PC-3 (cell line): ENCODE measurements at regions not wholly inside any gene's neighbourhood (a gene's known extent, or its start where the extent isn't known, plus 50 kb on each side); places are given as distances from the start of the nearest gene placed in this dataset.

Experiments
- ATAC-seq: fragments of 200-7000 bp; cut with Tn5 transposase; 2 replicates; pipeline ENCODE4 v1.9.1; 2020; ENCODE audit warnings: mild to moderate bottlenecking, moderate library complexity
- BruUV-seq: library from RNA; stranded (reverse); fragments of 400-500 nt; replicated peaks from 2 replicates; lab custom pipeline; 2021; lab: Mats Ljungman, UMichigan
- CTCF ChIA-PET: fragments of 300-600 bp; sonication (Branson Sonifier 250); formaldehyde crosslinking; loops from one replicate; lab custom pipeline; 2022; ENCODE audit warnings: antibody characterized with exemption; lab: Charles Lee
- POLR2A ChIA-PET: fragments of 300-600 bp; sonication (Branson Sonifier 250); formaldehyde crosslinking; loops from one replicate; lab custom pipeline; 2022; ENCODE audit warnings: antibody characterized with exemption; ENCODE audit not compliant: unreplicated experiment; lab: Charles Lee
- DNase-seq: peaks from one replicate; pipeline ENCODE4 v3.0.0-alpha.2; 2015
- H2AFZ ChIP-seq: fragments of 300-600 bp; sonication (generic); 2 replicates; pipeline ENCODE4 v1.6.0; 2016; ENCODE audit warnings: antibody characterized with exemption, low read length
- H3F3A ChIP-seq: fragments of 300-600 bp; sonication (generic); one replicate; pipeline ENCODE4 v1.6.0; 2017; ENCODE audit warnings: antibody characterized with exemption, low read length, control low read depth, mild to moderate bottlenecking; ENCODE audit not compliant: unreplicated experiment
- H3K27ac ChIP-seq: fragments of 300-600 bp; sonication (generic); 2 replicates; pipeline ENCODE4 v1.5.1; 2016; ENCODE audit warnings: mild to moderate bottlenecking, low read length
- H3K27me3 ChIP-seq: fragments of 300-600 bp; sonication (generic); 2 replicates; pipeline ENCODE4 v1.6.1; 2016; ENCODE audit warnings: low read length, mixed read lengths
- H3K36me3 ChIP-seq: fragments of 300-600 bp; sonication (generic); 2 replicates; pipeline ENCODE4 v1.6.1; 2016; ENCODE audit warnings: low read depth, mixed run types, low read length, mixed read lengths
- H3K4me1 ChIP-seq: fragments of 300-600 bp; sonication (generic); 2 replicates; pipeline ENCODE4 v1.5.1; 2016; ENCODE audit warnings: low read length; ENCODE audit not compliant: insufficient read depth
- H3K4me2 ChIP-seq: fragments of 300-600 bp; sonication (generic); 2 replicates; pipeline ENCODE4 v1.6.0; 2016; ENCODE audit warnings: low read length
- H3K4me3 ChIP-seq: fragments of 300-600 bp; sonication (generic); 2 replicates; pipeline ENCODE4 v1.5.1; 2016; ENCODE audit warnings: mild to moderate bottlenecking, low read length, mixed read lengths
- H3K79me2 ChIP-seq: fragments of 300-600 bp; sonication (generic); 2 replicates; pipeline ENCODE4 v1.6.1; 2017; ENCODE audit warnings: low read length, mixed read lengths
- H3K9ac ChIP-seq: fragments of 300-600 bp; sonication (generic); 2 replicates; pipeline ENCODE4 v1.6.0; 2016; ENCODE audit warnings: mild to moderate bottlenecking, low read length
- H3K9me2 ChIP-seq: fragments of 300-600 bp; sonication (generic); replicated peaks from 2 replicates; pipeline ENCODE4 v1.6.1; 2016; ENCODE audit warnings: mixed run types, low read length, mixed read lengths
- H3K9me3 ChIP-seq: fragments of 300-600 bp; sonication (generic); 2 replicates; pipeline ENCODE4 v1.6.1; 2016; ENCODE audit warnings: low read length, mixed read lengths
- H4K20me1 ChIP-seq: fragments of 300-600 bp; sonication (generic); 2 replicates; pipeline ENCODE4 v1.6.1; 2016; ENCODE audit warnings: low read length, mixed read lengths
- EZH2 ChIP-seq: fragments of 300-600 bp; sonication (generic); IDR thresholded peaks from one replicate; pipeline ENCODE4 v1.6.1; 2017; ENCODE audit warnings: antibody characterized with exemption, mild to moderate bottlenecking, low read length; ENCODE audit not compliant: unreplicated experiment
- EZH2phosphoT487 ChIP-seq: fragments of 300-600 bp; sonication (generic); IDR thresholded peaks from 2 replicates; pipeline ENCODE4 v1.6.1; 2018; ENCODE audit warnings: mild to moderate bottlenecking, antibody characterized with exemption, low read length, borderline replicate concordance
- intact Hi-C: fragments of 100-400 bp; cut with micrococcal nuclease; formaldehyde crosslinking; loops from 2 replicates; pipeline ENCODE4 v1.9.0; 2023
- TF ChIP-seq, protein P1 (sequence below): fragments of 300-600 bp; sonication (generic); conservative IDR thresholded peaks from 2 replicates; pipeline ENCODE4 v1.5.1; 2017; ENCODE audit warnings: antibody characterized with exemption, low read depth, mild to moderate bottlenecking, low read length

GRCh38 chr5:118593003-118593328, 395.4 kb downstream of the DTWD2 start:
- no TSS peak for BruUV-seq
- CTCF ChIA-PET, result no interaction called here
- Histone ChIP-seq H2AFZ (no peak overlapping the region), H3K9ac (no peak overlapping the region), H3K4me2 (no peak overlapping the region), H4K20me1 (no peaks in the 10 kb centered on the region), H3K79me2 (no peaks in the 10 kb centered on the region), H3F3A (no peaks in the 10 kb centered on the region), H3K9me2 (no peaks in the 10 kb centered on the region), H3K9me3 (no peaks in the 10 kb centered on the region), H3K27me3 (no peaks in the 10 kb centered on the region), H3K36me3 (no peaks in the 10 kb centered on the region), H3K27ac (no peak overlapping the region), H3K4me1 (no peaks in the 10 kb centered on the region), H3K4me3 (no peak overlapping the region)
- POLR2A ChIA-PET, result no interaction called here
- no peak for TF ChIP-seq EZH2
- TF ChIP-seq, protein P1, sequence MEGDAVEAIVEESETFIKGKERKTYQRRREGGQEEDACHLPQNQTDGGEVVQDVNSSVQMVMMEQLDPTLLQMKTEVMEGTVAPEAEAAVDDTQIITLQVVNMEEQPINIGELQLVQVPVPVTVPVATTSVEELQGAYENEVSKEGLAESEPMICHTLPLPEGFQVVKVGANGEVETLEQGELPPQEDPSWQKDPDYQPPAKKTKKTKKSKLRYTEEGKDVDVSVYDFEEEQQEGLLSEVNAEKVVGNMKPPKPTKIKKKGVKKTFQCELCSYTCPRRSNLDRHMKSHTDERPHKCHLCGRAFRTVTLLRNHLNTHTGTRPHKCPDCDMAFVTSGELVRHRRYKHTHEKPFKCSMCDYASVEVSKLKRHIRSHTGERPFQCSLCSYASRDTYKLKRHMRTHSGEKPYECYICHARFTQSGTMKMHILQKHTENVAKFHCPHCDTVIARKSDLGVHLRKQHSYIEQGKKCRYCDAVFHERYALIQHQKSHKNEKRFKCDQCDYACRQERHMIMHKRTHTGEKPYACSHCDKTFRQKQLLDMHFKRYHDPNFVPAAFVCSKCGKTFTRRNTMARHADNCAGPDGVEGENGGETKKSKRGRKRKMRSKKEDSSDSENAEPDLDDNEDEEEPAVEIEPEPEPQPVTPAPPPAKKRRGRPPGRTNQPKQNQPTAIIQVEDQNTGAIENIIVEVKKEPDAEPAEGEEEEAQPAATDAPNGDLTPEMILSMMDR, result no peak
- TF ChIP-seq EZH2phosphoT487, result no peak
- DNase-seq (no peak), ATAC-seq (no peak)
- intact Hi-C loops, result no loop called here

GRCh38 chr5:118592229-118593002, 395.9 kb downstream of the DTWD2 start:
- Histone ChIP-seq H3K9ac (no peak overlapping the region), H3K9me2 (no peaks in the 10 kb centered on the region), H3K36me3 (no peaks in the 10 kb centered on the region), H3K4me2 (no peak overlapping the region), H3K4me1 (no peaks in the 10 kb centered on the region), H3K27ac (no peak overlapping the region), H3F3A (no peaks in the 10 kb centered on the region), H2AFZ (no peak overlapping the region), H3K9me3 (no peaks in the 10 kb centered on the region), H3K4me3 (no peak overlapping the region), H3K79me2 (no peaks in the 10 kb centered on the region), H3K27me3 (no peaks in the 10 kb centered on the region), H4K20me1 (no peaks in the 10 kb centered on the region)
- no TSS peak for BruUV-seq
- ATAC-seq (no peak), DNase-seq (no peak)
- no peak for TF ChIP-seq EZH2phosphoT487
- TF ChIP-seq EZH2, result no peak
- TF ChIP-seq, protein P1, result no peak
- ChIA-PET CTCF (no interaction called here), POLR2A (no interaction called here)
- intact Hi-C loops, result no loop called here

- Histone ChIP-seq H3K27me3 (no peaks in the 10 kb centered on the region), H4K20me1 (no peaks in the 10 kb centered on the region), H3K4me2 (no peak overlapping the region), H3K27ac (no peak overlapping the region), H3F3A (no peaks in the 10 kb centered on the region), H3K9ac (no peak overlapping the region), H3K4me1 (no peaks in the 10 kb centered on the region), H3K9me2 (no peaks in the 10 kb centered on the region), H2AFZ (no peak overlapping the region), H3K4me3 (no peak overlapping the region), H3K9me3 (no peaks in the 10 kb centered on the region), H3K79me2 (no peaks in the 10 kb centered on the region), H3K36me3 (no peaks in the 10 kb centered on the region)
- no TSS peak for BruUV-seq
- POLR2A ChIA-PET, result no interaction called here
- intact Hi-C loops, result no loop called here
- no peak for DNase-seq
- CTCF ChIA-PET, result no interaction called here
- TF ChIP-seq EZH2phosphoT487, result no peak
- TF ChIP-seq, protein P1, result no peak
- TF ChIP-seq EZH2, result no peak
- no peak for ATAC-seq
Measured at GRCh38 chr5:118590806-118591205, 397.5 kb downstream of the DTWD2 start.
